K562 (cell line): ENCODE measurements at regions not wholly inside any gene's neighbourhood (a gene's known extent, or its start where the extent isn't known, plus 50 kb on each side); places are given as distances from the start of the nearest gene placed in this dataset.
"Not testable (repeated sequence)": the region's sequence is repeated elsewhere in the genome, so short reads cannot be mapped to it uniquely, and the experiment has no call there.

ENCODE experiments used
- ATAC-seq: fragments of 200-7000 bp; cut with Tn5 transposase; 3 replicates; pipeline ENCODE4 v1.9.1; 2020; ENCODE audit warnings: moderate library complexity
- BruUV-seq: library from RNA; stranded (reverse); fragments of 400-500 nt; replicated peaks from 2 replicates; lab custom pipeline; 2021; lab: Mats Ljungman, UMichigan
- CTCF ChIA-PET: fragments of 300-600 bp; formaldehyde crosslinking; extraction: SDS; loops from one replicate; lab custom pipeline; 2021; ENCODE audit warnings: low intra/inter-chr PET ratio; lab: Yijun Ruan, JAX
- POLR2A ChIA-PET: fragments of 300-600, 350-650 bp; sonication (Branson Sonifier 250); formaldehyde crosslinking; extraction: SDS; loops from one replicate; lab custom pipeline; 2021; ENCODE audit warnings: antibody characterized with exemption, inconsistent platforms; lab: Yijun Ruan, JAX
- DNase-seq, 4 experiments: peaks; one replicate each; pipeline versions ENCODE4 v3.0.0 to v3.0.0-alpha.2; 2011 to 2018; ENCODE audit warnings: low spot score in 3 of 4, mixed read lengths in 3 of 4; ENCODE audit errors: extremely low read depth in 1 of 4
- FAIRE-seq: peaks from 2 replicates; lab custom pipeline; 2011; peaks lifted over from hg19 to GRCh38; lab: Jason Lieb, UNC
- H2AFZ ChIP-seq: 2 replicates; pipeline ENCODE4 v1.6.0; 2011; ENCODE audit warnings: low read depth, low read length, control low read depth, inconsistent platforms
- H3K27ac ChIP-seq: fragments of 200-600 bp; 3 replicates; pipeline ENCODE4 v1.8.0; 2011; ENCODE audit warnings: low read depth, mild to moderate bottlenecking, control low read depth, inconsistent platforms, low read length, moderate library complexity, mixed read lengths; ENCODE audit errors: extremely low read depth
- H3K27me3 ChIP-seq, 2 experiments: fragments of 300-600 bp in 1 of 2; 2 replicates in 1 of 2; 3 replicates in 1 of 2; pipeline versions ENCODE4 v1.6.0 to v1.8.0; 2011; ENCODE audit warnings: inconsistent platforms in 2 of 2, low read length in 2 of 2, mild to moderate bottlenecking in 1 of 2, mixed read lengths in 1 of 2, moderate library complexity in 1 of 2; ENCODE audit not compliant: control insufficient read depth in 2 of 2, insufficient read depth in 2 of 2
- H3K36me3 ChIP-seq: fragments of 300-600 bp; 3 replicates; pipeline ENCODE4 v1.8.0; 2011; ENCODE audit warnings: mild to moderate bottlenecking, low read length, inconsistent platforms; ENCODE audit not compliant: control insufficient read depth, insufficient read depth
- H3K4me1 ChIP-seq, 2 experiments: fragments of 200-600 bp in 1 of 2; replicated peaks in 1 of 2; 2 replicates in 1 of 2; 3 replicates in 1 of 2; pipeline versions ENCODE4 v1.5.1 to v1.8.0; 2011; ENCODE audit warnings: inconsistent platforms in 2 of 2, low read length in 2 of 2, mild to moderate bottlenecking in 1 of 2, mixed read lengths in 1 of 2, moderate library complexity in 1 of 2; ENCODE audit not compliant: control insufficient read depth in 2 of 2, insufficient read depth in 2 of 2
- H3K4me2 ChIP-seq: 2 replicates; pipeline ENCODE4 v1.6.1; 2011; ENCODE audit warnings: low read length, control low read depth, inconsistent platforms, mixed read lengths; ENCODE audit not compliant: insufficient read depth
- H3K4me3 ChIP-seq: fragments of 200-600 bp; sonication (generic), shearing (Covaris generic); 2 replicates; pipeline ENCODE4 v1.5.1; 2016; ENCODE audit warnings: control low read depth, inconsistent platforms
- H3K79me2 ChIP-seq: fragments of 200-600 bp; 3 replicates; pipeline ENCODE4 v1.8.0; 2011; ENCODE audit warnings: low read length, inconsistent platforms; ENCODE audit not compliant: control insufficient read depth, insufficient read depth
- H3K9ac ChIP-seq, 2 experiments: 2 replicates each; pipeline versions ENCODE4 v1.6.0 to v1.6.1; 2011; ENCODE audit warnings: low read depth in 2 of 2, low read length in 2 of 2, control low read depth in 1 of 2, inconsistent platforms in 1 of 2, mild to moderate bottlenecking in 1 of 2, mixed read lengths in 1 of 2; ENCODE audit not compliant: insufficient read depth in 1 of 2
- H3K9me1 ChIP-seq: one replicate; pipeline ENCODE4 v1.6.0; 2011; ENCODE audit warnings: inconsistent platforms, mild to moderate bottlenecking, low read length, moderate library complexity; ENCODE audit not compliant: control insufficient read depth, insufficient read depth
- H3K9me3 ChIP-seq: replicated peaks from 2 replicates; pipeline ENCODE4 v1.5.1; 2011; ENCODE audit warnings: low read depth, low read length, inconsistent platforms; ENCODE audit not compliant: control insufficient read depth, insufficient read depth
- H4K20me1 ChIP-seq: replicated peaks from 2 replicates; pipeline ENCODE4 v1.6.1; 2011; ENCODE audit warnings: low read length, inconsistent platforms, mixed read lengths; ENCODE audit not compliant: control insufficient read depth, insufficient read depth
- C11orf30 ChIP-seq: fragments of 450-650 bp; IDR thresholded peaks from 2 replicates; pipeline ENCODE4 v1.6.1; 2016; ENCODE audit warnings: low read depth, mild to moderate bottlenecking
- KLF10 ChIP-seq: fragments of 250-450 bp; sonication (Bioruptor Pico); IDR thresholded peaks from 2 replicates; pipeline ENCODE4 v1.6.1; 2021; ENCODE audit warnings: matching md5 sums
- MAFF ChIP-seq: IDR thresholded peaks from 2 replicates; pipeline ENCODE4 v1.6.1; 2012; ENCODE audit warnings: low read length, improper control_type of control experiment
- MAFG ChIP-seq: fragments of 450-650 bp; conservative IDR thresholded peaks from 2 replicates; pipeline ENCODE4 v1.6.1; 2016; ENCODE audit warnings: missing genetic modification characterization, missing compliant biosample characterization
- MAFK ChIP-seq: IDR thresholded peaks from 2 replicates; pipeline ENCODE4 v1.6.1; 2011; ENCODE audit warnings: low read length, improper control_type of control experiment
- SMARCA5 ChIP-seq: fragments of 450-650 bp; IDR thresholded peaks from 2 replicates; pipeline ENCODE4 v1.6.1; 2016
- ZHX1 ChIP-seq: fragments of 150-350 bp; conservative IDR thresholded peaks from 2 replicates; pipeline ENCODE4 v1.6.1; 2014; ENCODE audit warnings: low read length
- ZNF316 ChIP-seq: fragments of 450-650 bp; IDR thresholded peaks from 2 replicates; pipeline ENCODE4 v1.6.1; 2016
- ZNF668 ChIP-seq: fragments of 250-450 bp; sonication (Bioruptor Pico); IDR thresholded peaks from 2 replicates; pipeline ENCODE4 v1.8.0; 2022; ENCODE audit warnings: mild to moderate bottlenecking, inconsistent platforms
- WGBS: fragments of 100-300 bp; shearing (Covaris generic); methylation state at CpG from one replicate; pipeline ENCODE4 v1.1.6; 2016; ENCODE audit warnings: low coverage, mixed read lengths; ENCODE audit not compliant: insufficient coverage; ENCODE audit errors: missing lambda C conversion rate; 5-methylcytosine and 5-hydroxymethylcytosine counted together
- in situ Hi-C: fragments of 300-500 bp; cut with MboI; formaldehyde crosslinking; loops from 4 replicates; pipeline ENCODE4 v1.15.0; 2018; ENCODE audit warnings: inconsistent platforms, mixed read lengths
- intact Hi-C: fragments of 100-400 bp; cut with micrococcal nuclease; formaldehyde crosslinking; loops from 2 replicates; pipeline ENCODE4 v1.14.2; 2022
- TF ChIP-seq, protein P1 (sequence below): sonication (generic); formaldehyde crosslinking; IDR thresholded peaks from 2 replicates; pipeline ENCODE4 v1.8.1; 2023; ENCODE audit warnings: missing genetic modification reagents, mild to moderate bottlenecking, borderline replicate concordance

GRCh38 chr2:228910872-228911271 lies 360.2 kb downstream of the PID1 start:
- BruUV-seq, H3K27ac ChIP-seq, H3K9me3 ChIP-seq, H2AFZ ChIP-seq, H3K9ac ChIP-seq, CTCF ChIA-PET, H3K79me2 ChIP-seq, H3K4me3 ChIP-seq, H3K27me3 ChIP-seq, ATAC-seq, in situ Hi-C loops, H3K4me1 ChIP-seq, DNase-seq, H4K20me1 ChIP-seq: not testable (repeated sequence)
- whole genome bisulfite sequencing = 0% methylated on average over 1 of the region's 1 CpG
- TF ChIP-seq MAFK (peak; percentile 30; the same call in 1 of the 2 replicates), C11orf30 (peak; percentile 26; the same call in 1 of the 2 replicates), MAFG (tag) (0 out of 2 replicates have a peak, but pooled peaks have one; percentile 20), ZNF316 (peak; percentile 46), MAFF (peak; percentile 16; the same call in 1 of the 2 replicates)
- TF ChIP-seq, all 486 proteins: peak for 5; not testable (repeated sequence) for 481
- intact Hi-C loops, POLR2A ChIA-PET, H3K9me1 ChIP-seq, H3K36me3 ChIP-seq, H3K4me2 ChIP-seq, FAIRE-seq: not testable (repeated sequence)

DNA sequence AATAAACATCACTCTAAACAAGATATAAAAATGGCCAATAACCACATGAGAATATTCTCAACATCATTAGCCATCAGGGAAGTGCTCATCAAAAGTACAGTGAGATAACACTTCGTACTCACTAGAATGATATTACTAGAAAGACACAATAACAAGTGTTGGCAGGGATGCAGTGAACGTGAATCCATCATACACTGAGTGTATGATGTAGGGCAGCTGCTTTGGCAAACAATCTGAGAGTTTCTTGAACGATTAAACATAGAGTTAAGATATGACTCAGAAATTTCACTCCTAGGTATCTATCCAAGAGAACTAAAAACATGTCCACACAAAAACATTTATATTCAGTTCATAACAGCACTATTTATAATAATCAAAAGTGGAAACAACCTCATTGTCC lies 368.9 kb downstream of the PID1 start:
- BruUV-seq = no TSS peak
- in situ Hi-C loops = no loop called here

More for the DNA sequence above, 368.9 kb downstream of the PID1 start:
- Histone ChIP-seq H3K4me3 (no peak overlapping the region), H3K9me1 (no peaks in the 10 kb centered on the region), H3K4me1 (no peaks in the 10 kb centered on the region), H3K27me3 (no peaks in the 10 kb centered on the region), H3K27ac (no peak overlapping the region), H3K36me3 (no peaks in the 10 kb centered on the region), H3K9me3 (no peaks in the 10 kb centered on the region), H3K4me2 (no peak overlapping the region), H3K9ac (no peak overlapping the region), H2AFZ (no peak overlapping the region), H4K20me1 (no peaks in the 10 kb centered on the region), H3K79me2 (no peaks in the 10 kb centered on the region)
- TF ChIP-seq ZNF668 (CRISPR knock-in tag) (no peak), KLF10 (CRISPR knock-in tag) (no peak), ZHX1 (no peak), SMARCA5 (no peak)
- TF ChIP-seq, protein P1, sequence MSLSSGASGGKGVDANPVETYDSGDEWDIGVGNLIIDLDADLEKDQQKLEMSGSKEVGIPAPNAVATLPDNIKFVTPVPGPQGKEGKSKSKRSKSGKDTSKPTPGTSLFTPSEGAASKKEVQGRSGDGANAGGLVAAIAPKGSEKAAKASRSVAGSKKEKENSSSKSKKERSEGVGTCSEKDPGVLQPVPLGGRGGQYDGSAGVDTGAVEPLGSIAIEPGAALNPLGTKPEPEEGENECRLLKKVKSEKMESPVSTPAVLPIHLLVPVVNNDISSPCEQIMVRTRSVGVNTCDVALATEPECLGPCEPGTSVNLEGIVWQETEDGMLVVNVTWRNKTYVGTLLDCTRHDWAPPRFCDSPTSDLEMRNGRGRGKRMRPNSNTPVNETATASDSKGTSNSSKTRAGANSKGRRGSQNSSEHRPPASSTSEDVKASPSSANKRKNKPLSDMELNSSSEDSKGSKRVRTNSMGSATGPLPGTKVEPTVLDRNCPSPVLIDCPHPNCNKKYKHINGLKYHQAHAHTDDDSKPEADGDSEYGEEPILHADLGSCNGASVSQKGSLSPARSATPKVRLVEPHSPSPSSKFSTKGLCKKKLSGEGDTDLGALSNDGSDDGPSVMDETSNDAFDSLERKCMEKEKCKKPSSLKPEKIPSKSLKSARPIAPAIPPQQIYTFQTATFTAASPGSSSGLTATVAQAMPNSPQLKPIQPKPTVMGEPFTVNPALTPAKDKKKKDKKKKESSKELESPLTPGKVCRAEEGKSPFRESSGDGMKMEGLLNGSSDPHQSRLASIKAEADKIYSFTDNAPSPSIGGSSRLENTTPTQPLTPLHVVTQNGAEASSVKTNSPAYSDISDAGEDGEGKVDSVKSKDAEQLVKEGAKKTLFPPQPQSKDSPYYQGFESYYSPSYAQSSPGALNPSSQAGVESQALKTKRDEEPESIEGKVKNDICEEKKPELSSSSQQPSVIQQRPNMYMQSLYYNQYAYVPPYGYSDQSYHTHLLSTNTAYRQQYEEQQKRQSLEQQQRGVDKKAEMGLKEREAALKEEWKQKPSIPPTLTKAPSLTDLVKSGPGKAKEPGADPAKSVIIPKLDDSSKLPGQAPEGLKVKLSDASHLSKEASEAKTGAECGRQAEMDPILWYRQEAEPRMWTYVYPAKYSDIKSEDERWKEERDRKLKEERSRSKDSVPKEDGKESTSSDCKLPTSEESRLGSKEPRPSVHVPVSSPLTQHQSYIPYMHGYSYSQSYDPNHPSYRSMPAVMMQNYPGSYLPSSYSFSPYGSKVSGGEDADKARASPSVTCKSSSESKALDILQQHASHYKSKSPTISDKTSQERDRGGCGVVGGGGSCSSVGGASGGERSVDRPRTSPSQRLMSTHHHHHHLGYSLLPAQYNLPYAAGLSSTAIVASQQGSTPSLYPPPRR (CRISPR knock-in tag) = no peak
- CTCF ChIA-PET = no interaction called here
- FAIRE-seq (no peak), ATAC-seq (no peak), DNase-seq (no peak)
- WGBS = 0% methylated on average over 3 of the region's 3 CpGs
- POLR2A ChIA-PET = no interaction called here
- intact Hi-C loops = no loop called here
